ENCODE measurements at regions not wholly inside any gene's neighbourhood (a gene's known extent, or its start where the extent isn't known, plus 50 kb on each side); places are given as distances from the start of the nearest gene placed in this dataset.

DNA sequence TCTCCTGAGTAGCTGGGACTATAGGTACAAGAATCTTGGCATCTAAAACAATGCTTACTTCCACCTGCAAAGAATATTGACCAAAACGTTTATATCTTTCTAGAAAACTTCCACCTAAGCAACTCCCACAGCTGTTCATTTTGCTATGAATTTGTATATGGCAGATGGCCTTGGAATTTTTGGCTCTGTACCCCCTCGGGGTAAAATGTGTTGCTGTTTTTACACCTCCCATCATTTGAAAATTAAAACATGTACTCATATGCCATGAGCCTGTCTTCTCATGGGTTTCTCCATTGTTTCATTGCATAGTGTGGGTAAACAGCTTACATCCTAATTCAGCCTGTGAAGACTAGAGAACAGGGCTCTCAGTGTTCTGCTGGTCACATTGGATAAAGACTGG is 853.6 kb upstream of the SOX11 start:
- TF ChIP-seq, protein P1, sequence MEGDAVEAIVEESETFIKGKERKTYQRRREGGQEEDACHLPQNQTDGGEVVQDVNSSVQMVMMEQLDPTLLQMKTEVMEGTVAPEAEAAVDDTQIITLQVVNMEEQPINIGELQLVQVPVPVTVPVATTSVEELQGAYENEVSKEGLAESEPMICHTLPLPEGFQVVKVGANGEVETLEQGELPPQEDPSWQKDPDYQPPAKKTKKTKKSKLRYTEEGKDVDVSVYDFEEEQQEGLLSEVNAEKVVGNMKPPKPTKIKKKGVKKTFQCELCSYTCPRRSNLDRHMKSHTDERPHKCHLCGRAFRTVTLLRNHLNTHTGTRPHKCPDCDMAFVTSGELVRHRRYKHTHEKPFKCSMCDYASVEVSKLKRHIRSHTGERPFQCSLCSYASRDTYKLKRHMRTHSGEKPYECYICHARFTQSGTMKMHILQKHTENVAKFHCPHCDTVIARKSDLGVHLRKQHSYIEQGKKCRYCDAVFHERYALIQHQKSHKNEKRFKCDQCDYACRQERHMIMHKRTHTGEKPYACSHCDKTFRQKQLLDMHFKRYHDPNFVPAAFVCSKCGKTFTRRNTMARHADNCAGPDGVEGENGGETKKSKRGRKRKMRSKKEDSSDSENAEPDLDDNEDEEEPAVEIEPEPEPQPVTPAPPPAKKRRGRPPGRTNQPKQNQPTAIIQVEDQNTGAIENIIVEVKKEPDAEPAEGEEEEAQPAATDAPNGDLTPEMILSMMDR (IDR thresholded peaks at IDR 0.05), result no peak
- TF ChIP-seq POLR2A (IDR thresholded peaks at IDR 0.05; ENCODE audit: low read depth), result no peak
